ENCODE measurements at regions not wholly inside any gene's neighbourhood (a gene's known extent, or its start where the extent isn't known, plus 50 kb on each side); places are given as distances from the start of the nearest gene placed in this dataset.

GRCh38 chr4:22241415-22241814 is 274.5 kb downstream of the ADGRA3 start:
- no peak overlapping the region for H3K4me3 Mint-ChIP-seq
- no peaks in the 10 kb centered on the region for H3K27me3 Mint-ChIP-seq (ENCODE audit: insufficient read depth, low read depth)
- no peaks in the 10 kb centered on the region for H3K36me3 ChIP-seq
- peaks cover 9% of the 10 kb centered on the region for H3F3A ChIP-seq (ENCODE audit: low read depth)
- H3K4me1 ChIP-seq, result peaks cover 14% of the 10 kb centered on the region
- H3K9me3 ChIP-seq (ENCODE audit: low read depth), result no peaks in the 10 kb centered on the region
- H4K20me1 ChIP-seq (ENCODE audit: low read depth), result no peaks in the 10 kb centered on the region
- no peak overlapping the region for H3K4me3 ChIP-seq
- no peaks in the 10 kb centered on the region for H3K79me2 ChIP-seq (ENCODE audit: low read depth)
- peaks cover 2% of the 10 kb centered on the region for H3K9me3 Mint-ChIP-seq
- no peak overlapping the region for H3K27ac Mint-ChIP-seq
- no peaks in the 10 kb centered on the region for H3K36me3 Mint-ChIP-seq
- no peak overlapping the region for H3K27ac ChIP-seq
- H2AFZ ChIP-seq (replicated peaks), result no peak overlapping the region
- H3K9ac ChIP-seq, result no peak overlapping the region
- no peak for TF ChIP-seq EZH2phosphoT487 (IDR thresholded peaks at IDR 0.05)
- peaks cover 7% of the 10 kb centered on the region for H3K4me1 Mint-ChIP-seq
- no peak overlapping the region for H3K4me2 ChIP-seq
- DNase-seq (ENCODE audit: low spot score), result no peak
- no peaks in the 10 kb centered on the region for H3K27me3 ChIP-seq

DNA sequence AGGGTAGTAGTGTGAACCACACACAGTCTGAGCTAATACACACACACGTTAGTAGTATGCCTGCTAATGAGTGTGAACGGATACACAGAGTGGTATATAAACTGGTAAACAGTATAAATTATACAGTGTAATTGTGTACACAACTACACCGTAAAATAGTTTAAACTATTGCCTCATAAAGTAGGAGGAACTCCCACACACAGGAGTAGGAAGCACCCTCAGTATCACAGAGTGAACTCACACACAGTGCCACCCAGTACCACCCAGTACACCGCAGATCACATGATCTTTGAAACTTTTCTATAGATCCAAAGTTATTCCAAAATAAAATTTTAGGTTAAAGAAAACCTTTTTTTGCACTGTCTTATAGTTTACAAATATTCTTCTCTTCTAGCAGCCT is 275.1 kb downstream of the ADGRA3 start:
- H3K79me2 ChIP-seq (ENCODE audit: low read depth), result no peaks in the 10 kb centered on the region
- no peak overlapping the region for H2AFZ ChIP-seq (replicated peaks)
- no peaks in the 10 kb centered on the region for H3K36me3 ChIP-seq
- no peak overlapping the region for H3K4me3 ChIP-seq
- no peak overlapping the region for H3K9ac ChIP-seq
- H3K9me3 ChIP-seq (ENCODE audit: low read depth), result no peaks in the 10 kb centered on the region
- TF ChIP-seq EZH2 (IDR thresholded peaks at IDR 0.05) (no peak), EZH2phosphoT487 (IDR thresholded peaks at IDR 0.05) (no peak), CTCF (IDR thresholded peaks at IDR 0.05) (no peak)
- Mint-ChIP-seq H3K4me3 (no peak overlapping the region), H3K27me3 (ENCODE audit: insufficient read depth, low read depth) (peaks cover under 1% of the 10 kb centered on the region), H3K27ac (no peak overlapping the region), H3K4me1 (peaks cover 8% of the 10 kb centered on the region), H3K9me3 (peaks cover 2% of the 10 kb centered on the region), H3K36me3 (no peaks in the 10 kb centered on the region)
- DNase-seq (ENCODE audit: low spot score), result no peak
- no peak overlapping the region for H3K4me2 ChIP-seq
- no peak overlapping the region for H3K27ac ChIP-seq
- H3K27me3 ChIP-seq, result no peaks in the 10 kb centered on the region
- H4K20me1 ChIP-seq (ENCODE audit: low read depth), result no peaks in the 10 kb centered on the region
- H3F3A ChIP-seq (ENCODE audit: low read depth), result peaks cover 9% of the 10 kb centered on the region
- H3K4me1 ChIP-seq, result peaks cover 18% of the 10 kb centered on the region

- peak overlapping the region; percentile 42 for H3K4me3 Mint-ChIP-seq
- H2AFZ ChIP-seq (replicated peaks), result peak overlapping the region; percentile 58
- H3K9me3 Mint-ChIP-seq, result peaks cover 4% of the 10 kb centered on the region
- H3K27ac Mint-ChIP-seq, result no peak overlapping the region
- H4K20me1 ChIP-seq (ENCODE audit: low read depth), result no peaks in the 10 kb centered on the region
- peaks cover 10% of the 10 kb centered on the region for H3K4me1 Mint-ChIP-seq
- no peaks in the 10 kb centered on the region for H3K36me3 Mint-ChIP-seq
- TF ChIP-seq CTCF (IDR thresholded peaks at IDR 0.05) (peak; percentile 53), EZH2 (IDR thresholded peaks at IDR 0.05) (no peak)
- peaks cover 24% of the 10 kb centered on the region for H3K4me1 ChIP-seq
- H3K9ac ChIP-seq, result no peak overlapping the region
- no peaks in the 10 kb centered on the region for H3K79me2 ChIP-seq (ENCODE audit: low read depth)
- H3K27me3 Mint-ChIP-seq (ENCODE audit: insufficient read depth, low read depth), result peaks cover 2% of the 10 kb centered on the region
- H3K36me3 ChIP-seq, result no peaks in the 10 kb centered on the region
- no peak overlapping the region for H3K4me3 ChIP-seq
- H3K4me2 ChIP-seq, result peak overlapping the region; percentile 43
- H3K27ac ChIP-seq, result peak overlapping the region; percentile 4
- DNase-seq (ENCODE audit: low spot score), result peak; percentile 60
- H3K27me3 ChIP-seq, result no peaks in the 10 kb centered on the region
- peaks cover 9% of the 10 kb centered on the region for H3F3A ChIP-seq (ENCODE audit: low read depth)
- no peaks in the 10 kb centered on the region for H3K9me3 ChIP-seq (ENCODE audit: low read depth)
Observed at GRCh38 chr4:22238742-22239141, 277.1 kb downstream of the ADGRA3 start.

DNA sequence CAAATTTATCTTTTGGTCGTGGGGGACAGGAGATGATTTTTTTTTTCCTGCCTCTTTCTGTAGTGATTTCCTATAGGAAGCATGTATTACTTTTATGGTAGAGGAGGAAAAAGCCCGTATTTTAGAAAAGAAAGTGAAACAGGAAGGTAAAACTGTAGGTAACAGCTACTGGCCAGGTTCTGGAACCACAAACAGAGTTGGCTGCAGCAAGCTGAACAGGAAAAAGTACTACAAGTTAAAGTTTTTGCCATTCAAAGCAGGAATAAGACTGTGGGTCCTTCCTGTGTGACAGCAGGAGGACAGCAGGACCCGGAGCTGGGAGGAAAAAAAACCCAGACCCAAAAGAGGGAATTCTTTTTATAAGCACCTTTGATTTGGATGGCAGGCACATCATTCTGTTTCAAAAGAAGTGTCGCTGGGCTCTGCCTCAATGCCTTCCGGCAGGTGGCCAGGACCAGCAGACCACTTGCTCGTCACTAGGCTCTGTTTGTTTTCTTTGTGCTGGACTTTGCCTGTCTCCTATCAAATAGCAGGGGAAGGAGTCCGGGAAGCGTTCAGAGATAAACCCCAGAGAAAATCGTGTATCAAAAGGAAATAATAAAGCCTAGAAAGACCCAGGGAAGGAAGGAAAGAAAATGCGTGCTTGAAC is 277.9 kb downstream of the ADGRA3 start:
- peaks cover 4% of the 10 kb centered on the region for H3K9me3 Mint-ChIP-seq
- Histone ChIP-seq H3K4me3 (no peak overlapping the region), H3K4me2 (peak overlapping the region; percentile 43), H3K79me2 (ENCODE audit: low read depth) (no peaks in the 10 kb centered on the region), H4K20me1 (ENCODE audit: low read depth) (no peaks in the 10 kb centered on the region), H3F3A (ENCODE audit: low read depth) (peaks cover 9% of the 10 kb centered on the region), H3K36me3 (no peaks in the 10 kb centered on the region), H3K9me3 (ENCODE audit: low read depth) (no peaks in the 10 kb centered on the region), H3K9ac (no peak overlapping the region), H3K27ac (no peak overlapping the region), H3K27me3 (no peaks in the 10 kb centered on the region), H2AFZ (replicated peaks) (peak overlapping the region; percentile 58), H3K4me1 (peaks cover 24% of the 10 kb centered on the region)
- DNase-seq (ENCODE audit: low spot score), result peak; percentile 65
- peak overlapping the region; percentile 12 for H3K27ac Mint-ChIP-seq
- H3K4me1 Mint-ChIP-seq, result peaks cover 10% of the 10 kb centered on the region
- peaks cover 2% of the 10 kb centered on the region for H3K27me3 Mint-ChIP-seq (ENCODE audit: insufficient read depth, low read depth)
- TF ChIP-seq EZH2phosphoT487 (IDR thresholded peaks at IDR 0.05) (no peak), CTCF (IDR thresholded peaks at IDR 0.05) (no peak), EZH2 (IDR thresholded peaks at IDR 0.05) (no peak)
- H3K4me3 Mint-ChIP-seq, result no peak overlapping the region
- no peaks in the 10 kb centered on the region for H3K36me3 Mint-ChIP-seq

All from neural progenitor cell (in vitro differentiated cells).